Smooth muscle cell (in vitro differentiated cells): ENCODE measurements at regions not wholly inside any gene's neighbourhood (a gene's known extent, or its start where the extent isn't known, plus 50 kb on each side); places are given as distances from the start of the nearest gene placed in this dataset.

Source experiments
- DNase-seq: peaks from one replicate; lab custom pipeline; 2025; ENCODE audit not compliant: unreplicated experiment; lab: John Stamatoyannopoulos, UW
- H2AFZ ChIP-seq: fragments of 200-600 bp; sonication (generic); 2 replicates; pipeline ENCODE4 v1.6.0; 2016; ENCODE audit warnings: antibody characterized with exemption, low read depth, mild to moderate bottlenecking
- H3F3A ChIP-seq: fragments of 200-600 bp; sonication (generic); 2 replicates; pipeline ENCODE4 v1.6.0; 2017; ENCODE audit warnings: antibody characterized with exemption, low read depth
- H3K27ac ChIP-seq: fragments of 200-600 bp; sonication (generic); 2 replicates; pipeline ENCODE4 v1.5.1; 2016; ENCODE audit warnings: low read depth, mild to moderate bottlenecking
- H3K27me3 ChIP-seq: fragments of 200-600 bp; sonication (generic); 2 replicates; pipeline ENCODE4 v1.6.1; 2016; ENCODE audit warnings: low read depth, mild to moderate bottlenecking
- H3K36me3 ChIP-seq: fragments of 200-600 bp; sonication (generic); 2 replicates; pipeline ENCODE4 v1.5.1; 2016; ENCODE audit warnings: low read depth
- H3K4me1 ChIP-seq: fragments of 200-600 bp; sonication (generic); 2 replicates; pipeline ENCODE4 v1.5.1; 2016; ENCODE audit warnings: low read depth
- H3K4me2 ChIP-seq: fragments of 200-600 bp; sonication (generic); 2 replicates; pipeline ENCODE4 v1.6.0; 2016; ENCODE audit warnings: mild to moderate bottlenecking
- H3K4me3 ChIP-seq: fragments of 200-600 bp; sonication (generic); 2 replicates; pipeline ENCODE4 v1.5.1; 2016; ENCODE audit warnings: mild to moderate bottlenecking
- H3K79me2 ChIP-seq: fragments of 200-600 bp; sonication (generic); 2 replicates; pipeline ENCODE4 v1.6.0; 2016; ENCODE audit warnings: low read depth, mild to moderate bottlenecking
- H3K9ac ChIP-seq: fragments of 200-600 bp; sonication (generic); 2 replicates; pipeline ENCODE4 v1.6.0; 2016; ENCODE audit warnings: low read depth
- H3K9me3 ChIP-seq: fragments of 200-600 bp; sonication (generic); replicated peaks from 2 replicates; pipeline ENCODE4 v1.5.1; 2016; ENCODE audit warnings: low read depth
- H4K20me1 ChIP-seq: fragments of 200-600 bp; sonication (generic); 2 replicates; pipeline ENCODE4 v1.6.0; 2016; ENCODE audit warnings: low read depth
- CTCF ChIP-seq: fragments of 200-600 bp; sonication (generic); IDR thresholded peaks from 2 replicates; pipeline ENCODE4 v1.5.1; 2017; ENCODE audit warnings: borderline replicate concordance, mild to moderate bottlenecking, antibody characterized with exemption; ENCODE audit not compliant: insufficient read depth, poor library complexity, severe bottlenecking
- WGBS: methylation state at CpG from one replicate; pipeline ENCODE4 v1.1.7; 2016; ENCODE audit warnings: low lambda C conversion rate; 5-methylcytosine and 5-hydroxymethylcytosine counted together

- Histone ChIP-seq H3K4me3 (no peak overlapping the region), H3K27me3 (no peaks in the 10 kb centered on the region), H3K36me3 (no peaks in the 10 kb centered on the region), H3K27ac (no peak overlapping the region), H3F3A (no peaks in the 10 kb centered on the region), H3K9me3 (no peaks in the 10 kb centered on the region), H3K4me1 (no peaks in the 10 kb centered on the region), H4K20me1 (no peaks in the 10 kb centered on the region), H3K79me2 (no peaks in the 10 kb centered on the region), H3K4me2 (no peak overlapping the region), H2AFZ (no peak overlapping the region), H3K9ac (no peak overlapping the region)
- no peak for DNase-seq
- TF ChIP-seq CTCF: no peak
- WGBS: 79% methylated on average over 1 of the region's 1 CpG
These were observed 105.2 kb upstream of the FRG1 start for GRCh38 chr4:189835505-189835904.

GRCh38 chr4:189837471-189837870 lies 103.2 kb upstream of the FRG1 start:
- Histone ChIP-seq H3K27ac (no peak overlapping the region), H2AFZ (no peak overlapping the region), H3K4me1 (no peaks in the 10 kb centered on the region), H3K79me2 (no peaks in the 10 kb centered on the region), H3K9me3 (no peaks in the 10 kb centered on the region), H3K36me3 (no peaks in the 10 kb centered on the region), H3K27me3 (no peaks in the 10 kb centered on the region), H3K4me2 (no peak overlapping the region), H3K4me3 (no peak overlapping the region), H3K9ac (no peak overlapping the region), H3F3A (no peaks in the 10 kb centered on the region), H4K20me1 (no peaks in the 10 kb centered on the region)
- no peak for DNase-seq
- WGBS: 86% methylated on average over 5 of the region's 5 CpGs
- TF ChIP-seq CTCF: no peak

DNA sequence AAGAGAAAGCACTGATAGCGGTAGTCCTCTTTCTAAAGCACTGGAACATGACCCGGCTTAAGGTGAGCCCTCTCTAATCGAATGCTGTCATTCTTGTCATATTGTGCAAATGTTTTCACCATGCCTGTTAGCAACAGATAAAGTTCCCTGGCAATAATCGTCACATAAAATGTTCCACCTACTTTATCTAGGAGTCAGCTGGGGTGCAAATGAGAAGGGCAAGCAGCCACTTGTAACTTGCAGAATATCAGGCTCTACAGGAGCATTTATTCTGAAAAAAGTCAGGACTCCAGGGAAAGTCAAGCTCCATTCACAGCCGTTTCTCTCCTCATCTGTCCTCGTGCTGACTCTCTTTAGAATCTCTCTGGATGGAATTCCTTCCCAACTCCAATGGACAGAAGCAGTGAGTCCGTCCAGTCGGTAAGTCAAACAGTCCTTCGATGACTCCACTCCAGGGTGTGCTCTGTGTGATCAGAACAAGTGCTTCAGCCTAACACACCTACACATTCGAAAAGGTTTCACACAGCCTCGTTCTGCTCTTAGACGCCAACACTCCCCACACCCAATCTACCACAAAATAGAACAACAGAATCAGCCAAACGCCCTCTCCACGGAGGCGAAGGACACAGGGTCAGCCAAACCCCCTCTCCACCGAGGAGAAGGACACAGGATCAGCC lies 101.7 kb upstream of the FRG1 start:
- no peaks in the 10 kb centered on the region for H3F3A ChIP-seq
- 86% methylated on average over 16 of the region's 16 CpGs for WGBS
- no peak for DNase-seq
- H4K20me1 ChIP-seq: no peaks in the 10 kb centered on the region
- no peaks in the 10 kb centered on the region for H3K27me3 ChIP-seq
- no peaks in the 10 kb centered on the region for H3K36me3 ChIP-seq
- H3K9me3 ChIP-seq: no peaks in the 10 kb centered on the region
- H2AFZ ChIP-seq: no peak overlapping the region
- no peak overlapping the region for H3K9ac ChIP-seq
- no peak overlapping the region for H3K4me3 ChIP-seq
- no peaks in the 10 kb centered on the region for H3K4me1 ChIP-seq
- no peak for TF ChIP-seq CTCF
- H3K4me2 ChIP-seq: no peak overlapping the region
- no peaks in the 10 kb centered on the region for H3K79me2 ChIP-seq
- H3K27ac ChIP-seq: no peak overlapping the region

- H3K79me2 ChIP-seq: no peaks in the 10 kb centered on the region
- H3K9ac ChIP-seq: no peak overlapping the region
- no peak overlapping the region for H3K4me3 ChIP-seq
- H3K27me3 ChIP-seq: no peaks in the 10 kb centered on the region
- 80% methylated on average over 5 of the region's 5 CpGs for WGBS
- no peaks in the 10 kb centered on the region for H3F3A ChIP-seq
- no peak overlapping the region for H3K27ac ChIP-seq
- H3K36me3 ChIP-seq: no peaks in the 10 kb centered on the region
- no peaks in the 10 kb centered on the region for H3K9me3 ChIP-seq
- no peaks in the 10 kb centered on the region for H4K20me1 ChIP-seq
- H3K4me2 ChIP-seq: no peak overlapping the region
- H2AFZ ChIP-seq: no peak overlapping the region
- TF ChIP-seq CTCF: no peak
- DNase-seq: no peak
- H3K4me1 ChIP-seq: no peaks in the 10 kb centered on the region
These were observed 100.3 kb upstream of the FRG1 start for GRCh38 chr4:189840356-189840755.
